HG03103 (cell line): ENCODE measurements at regions not wholly inside any gene's neighbourhood (a gene's known extent, or its start where the extent isn't known, plus 50 kb on each side); places are given as distances from the start of the nearest gene placed in this dataset.
"Not testable (repeated sequence)": the region's sequence is repeated elsewhere in the genome, so short reads cannot be mapped to it uniquely, and the experiment has no call there.

Source experiments
- ATAC-seq: cut with Tn5 transposase; IDR thresholded peaks from one replicate; pipeline ENCODE4 v1.9.1; 2021; ENCODE audit warnings: low read depth; ENCODE audit not compliant: unreplicated experiment

- ATAC-seq = no peak
Observed at GRCh38 chr10:36463390-36463789, 662.0 kb upstream of the ANKRD30A start.

DNA sequence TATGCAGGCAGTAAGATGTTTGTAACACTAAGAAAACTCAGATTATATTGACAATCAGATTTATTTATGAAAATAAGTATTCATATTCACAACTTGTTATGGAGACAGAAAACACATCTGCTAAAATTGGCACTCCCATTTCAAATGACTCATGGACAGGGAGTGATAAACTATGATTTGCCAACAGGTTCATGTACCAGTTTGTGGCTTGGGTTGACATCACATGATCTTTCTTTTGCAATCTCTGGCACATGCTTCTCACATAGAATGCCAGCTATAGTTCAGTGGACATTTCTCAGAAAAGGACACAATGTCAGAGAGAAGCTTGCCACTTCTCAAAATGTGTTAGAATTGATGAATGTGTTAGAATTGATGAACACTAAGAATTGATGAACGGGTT, 663.2 kb upstream of the ANKRD30A start:
- ATAC-seq = no peak

GRCh38 chr10:36458437-36458836, 667.0 kb upstream of the ANKRD30A start:
- ATAC-seq = not testable (repeated sequence)

- no peak for ATAC-seq
Observed at GRCh38 chr10:36457751-36458150, 667.6 kb upstream of the ANKRD30A start.

DNA sequence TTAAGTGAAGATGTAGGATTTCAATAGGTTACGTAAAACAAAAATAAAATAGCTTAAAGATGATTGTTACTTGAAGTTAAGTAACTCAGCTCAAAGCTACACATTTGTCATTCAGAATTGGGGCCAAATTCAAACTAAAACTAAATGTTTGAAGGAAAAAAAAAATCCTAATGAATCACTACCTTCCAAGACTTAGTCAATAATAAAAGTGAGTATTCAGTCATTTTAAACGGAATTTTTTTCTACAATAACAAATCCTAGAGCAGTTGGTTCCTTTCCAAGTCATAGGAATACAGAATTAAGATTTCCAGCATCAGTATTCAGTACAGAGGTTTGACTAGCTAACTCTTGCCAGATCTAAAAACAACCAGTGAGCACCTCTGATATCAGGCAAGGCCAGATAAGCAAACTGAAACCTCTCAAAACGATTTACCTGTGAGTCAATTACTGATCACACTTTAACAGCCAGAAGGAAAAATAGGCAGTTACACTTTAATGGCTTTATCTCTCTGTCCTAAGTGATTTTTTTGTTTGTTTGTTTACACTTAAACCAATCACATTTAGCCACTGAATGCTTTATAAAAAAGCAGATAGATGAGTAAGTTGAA, 669.8 kb upstream of the ANKRD30A start:
- no peak for ATAC-seq

GRCh38 chr10:36452851-36453250, 672.5 kb upstream of the ANKRD30A start:
- ATAC-seq = no peak

DNA sequence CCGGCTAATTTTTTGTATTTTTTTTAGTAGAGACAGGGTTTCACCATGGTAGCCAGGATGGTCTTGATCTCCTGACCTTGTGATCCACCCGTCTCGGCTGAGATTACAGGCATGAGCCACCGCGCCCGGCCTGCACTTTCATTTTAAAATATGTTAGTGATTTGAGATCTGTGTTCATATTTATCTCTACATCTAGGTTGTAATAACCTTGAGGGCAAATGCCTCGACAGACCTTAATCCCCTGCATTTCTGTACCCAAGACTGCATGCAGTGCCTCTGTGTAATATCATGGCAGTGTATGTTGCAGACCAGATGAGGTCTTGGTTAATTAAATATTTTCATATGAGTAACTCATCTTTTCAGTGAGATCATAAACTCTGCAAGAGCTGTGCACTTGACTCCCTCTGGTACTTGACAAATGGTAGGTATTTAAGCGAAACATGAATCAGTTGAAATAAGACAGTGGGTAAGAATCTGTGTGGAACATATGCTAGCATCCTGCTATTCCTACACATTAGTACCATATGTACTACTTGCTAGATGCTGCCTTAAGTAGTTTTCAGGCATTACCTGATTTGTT, 673.9 kb upstream of the ANKRD30A start:
- ATAC-seq = no peak

- ATAC-seq = no peak
Observed at GRCh38 chr10:36450380-36450779, 675.0 kb upstream of the ANKRD30A start.

- ATAC-seq = no peak
Observed at GRCh38 chr10:36448760-36449691, 676.4 kb upstream of the ANKRD30A start.

DNA sequence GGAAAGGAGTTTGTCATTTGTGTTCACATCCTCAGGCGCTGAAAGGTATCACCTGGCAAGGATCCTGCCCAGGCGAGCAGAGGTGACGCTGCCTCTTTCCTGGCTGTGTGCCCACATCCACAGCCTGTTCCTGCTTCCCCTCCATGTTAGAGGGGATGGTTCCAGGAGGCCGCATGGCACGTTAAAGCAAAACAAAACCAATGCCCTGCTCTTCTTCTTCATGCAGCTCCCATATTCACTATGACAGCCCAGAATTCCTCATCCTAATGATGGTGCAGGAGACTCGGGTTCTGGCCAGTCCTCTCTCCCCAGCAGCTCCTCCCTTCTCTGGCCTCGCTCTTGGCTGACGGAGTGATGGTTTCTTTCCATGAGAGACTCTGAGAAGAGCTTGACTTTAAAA, 678.5 kb upstream of the ANKRD30A start:
- no peak for ATAC-seq

- no peak for ATAC-seq
Observed at GRCh38 chr10:36443233-36443632, 682.2 kb upstream of the ANKRD30A start.

- ATAC-seq = no peak
Observed at GRCh38 chr10:36441557-36441956, 683.8 kb upstream of the ANKRD30A start.

DNA sequence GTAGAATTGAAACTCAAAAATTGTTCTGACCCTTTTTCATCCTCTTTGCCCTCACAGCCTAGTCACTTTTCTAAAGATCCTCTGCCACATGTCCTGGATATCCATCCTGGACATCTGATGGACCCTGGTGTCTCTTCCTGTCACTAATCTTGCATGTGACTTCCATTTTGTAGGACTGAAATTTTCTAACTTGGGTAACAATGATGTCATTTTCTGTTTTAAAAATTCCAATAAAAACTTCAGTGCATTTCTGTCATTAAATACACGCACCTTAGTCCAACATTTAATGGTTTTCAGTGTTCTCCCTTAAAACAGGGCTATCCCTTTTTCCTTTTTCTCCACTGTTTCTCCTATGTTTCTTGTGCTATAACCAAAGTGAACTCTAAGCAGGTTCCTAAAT, 684.9 kb upstream of the ANKRD30A start:
- ATAC-seq = no peak

GRCh38 chr10:36437367-36437766, 688.0 kb upstream of the ANKRD30A start:
- no peak for ATAC-seq

DNA sequence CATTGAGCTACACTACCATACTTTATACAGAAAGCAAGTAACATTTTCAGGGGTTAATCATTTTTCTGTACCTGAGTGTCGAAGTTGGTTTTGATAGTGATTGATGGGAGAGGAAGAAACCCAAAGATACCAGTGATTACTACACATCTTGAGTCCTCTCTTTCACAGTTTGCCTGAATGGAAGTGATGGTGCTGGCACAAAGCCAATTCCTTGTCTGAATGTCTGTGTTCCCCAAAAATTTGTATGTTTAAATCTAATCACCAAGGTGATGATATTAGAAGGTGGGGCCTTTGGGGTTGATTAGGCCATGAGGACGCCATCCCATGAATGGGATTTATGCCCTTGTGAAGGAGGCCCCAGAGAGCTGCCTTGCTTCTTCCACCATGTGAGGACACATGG, 696.9 kb upstream of the ANKRD30A start:
- ATAC-seq = no peak

DNA sequence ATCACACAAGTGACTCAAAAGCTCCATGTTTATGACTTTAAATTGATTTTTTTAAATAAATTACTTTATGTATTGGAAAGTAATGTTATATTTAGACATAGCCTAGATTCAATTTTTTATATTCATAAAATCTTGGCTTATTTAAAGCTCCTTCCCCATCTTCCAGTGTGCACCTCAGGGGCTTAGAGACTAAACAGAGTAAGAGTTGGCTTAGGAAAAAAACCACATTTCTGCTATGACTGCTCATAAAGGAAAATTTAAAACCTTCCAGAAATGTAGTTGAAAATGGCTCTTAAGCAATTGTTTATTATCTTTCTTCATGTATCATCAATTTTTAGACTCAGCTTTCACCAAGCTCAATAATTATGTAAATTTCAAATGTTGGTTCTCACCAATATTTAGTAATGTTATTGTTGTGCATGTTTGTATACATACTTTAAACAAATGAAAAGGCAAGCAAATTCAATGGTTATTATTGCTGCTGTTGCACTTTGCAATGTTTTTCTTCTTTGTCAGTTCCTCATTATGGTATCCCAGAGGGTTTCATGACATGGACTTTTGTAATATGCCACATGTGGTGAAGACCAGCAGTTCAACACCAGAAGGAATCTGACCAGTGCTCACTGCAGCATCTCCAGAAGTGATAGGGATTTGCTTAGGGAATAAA, 700.1 kb upstream of the ANKRD30A start:
- no peak for ATAC-seq

GRCh38 chr10:36424502-36424901, 700.9 kb upstream of the ANKRD30A start:
- ATAC-seq = no peak

GRCh38 chr10:36423821-36424248, 701.6 kb upstream of the ANKRD30A start:
- no peak for ATAC-seq

DNA sequence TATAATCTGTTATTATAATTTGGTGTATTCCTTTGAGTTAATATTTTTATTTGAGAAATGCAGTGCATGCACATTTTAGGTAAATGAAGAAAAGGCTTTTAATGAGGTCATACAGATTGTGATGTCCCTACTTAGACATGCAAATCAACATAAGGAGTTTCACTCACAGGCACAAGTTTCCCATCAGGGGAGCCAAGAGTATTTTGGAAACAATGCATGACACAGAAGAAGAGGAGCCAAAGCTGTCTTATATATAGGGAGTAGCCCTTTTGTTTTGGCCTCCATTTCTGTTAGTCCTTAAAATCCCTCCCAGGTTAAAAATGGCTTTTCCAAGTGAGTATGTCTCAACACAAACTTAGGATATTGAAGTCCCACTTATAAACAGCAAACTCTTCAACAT, 703.4 kb upstream of the ANKRD30A start:
- no peak for ATAC-seq

- ATAC-seq = no peak
Observed at GRCh38 chr10:36416513-36416912, 708.9 kb upstream of the ANKRD30A start.

- ATAC-seq = no peak
Observed at GRCh38 chr10:36412942-36413341, 712.5 kb upstream of the ANKRD30A start.
